Naive thymus-derived CD4-positive, alpha-beta T cell (primary cell): ENCODE measurements at regions not wholly inside any gene's neighbourhood (a gene's known extent, or its start where the extent isn't known, plus 50 kb on each side); places are given as distances from the start of the nearest gene placed in this dataset.

Source experiments
- ATAC-seq: fragments of 150-1000 bp; cut with Tn5 transposase; 2 replicates; pipeline ENCODE4 v1.10.0; 2021; ENCODE audit warnings: mild to moderate bottlenecking, moderate library complexity
- CTCF ChIA-PET: fragments of 350-600 bp; sonication (Branson Sonifier 250); formaldehyde crosslinking; loops from one replicate; lab custom pipeline; 2021; ENCODE audit warnings: antibody characterized with exemption; lab: Charles Lee
- POLR2A ChIA-PET: fragments of 350-600 bp; sonication (Branson Sonifier 250); formaldehyde crosslinking; loops from one replicate; lab custom pipeline; 2021; ENCODE audit warnings: antibody characterized with exemption, inconsistent platforms; lab: Charles Lee
- DNase-seq, 9 donors: peaks; one replicate each; pipeline versions ENCODE4 v3.0.0 to v3.0.0-alpha.2; 2020 to 2022; ENCODE audit warnings: mixed read lengths in 1 of 9
- H3K27ac ChIP-seq: one replicate; pipeline ENCODE4 v1.7.0; 2013; ENCODE audit warnings: mild to moderate bottlenecking, low read depth, low read length, moderate library complexity
- H3K27me3 ChIP-seq, 2 donors: one replicate each; pipeline ENCODE4 v1.7.0; 2013; ENCODE audit warnings: low read length in 2 of 2, mild to moderate bottlenecking in 2 of 2, moderate library complexity in 2 of 2; ENCODE audit not compliant: control insufficient read depth in 2 of 2, insufficient read depth in 2 of 2
- H3K36me3 ChIP-seq, 3 experiments: 1 replicate in 2 of 3; 2 replicates in 1 of 3; pipeline ENCODE4 v1.7.0; 2013; ENCODE audit warnings: low read length in 3 of 3, mild to moderate bottlenecking in 3 of 3, moderate library complexity in 1 of 3; ENCODE audit not compliant: insufficient read depth in 3 of 3, control insufficient read depth in 2 of 3
- H3K4me1 ChIP-seq, 2 donors: one replicate each; pipeline ENCODE4 v1.7.0; 2013; ENCODE audit warnings: low read length in 2 of 2, mild to moderate bottlenecking in 2 of 2, moderate library complexity in 1 of 2; ENCODE audit not compliant: control insufficient read depth in 2 of 2, insufficient read depth in 2 of 2
- H3K4me3 ChIP-seq: 2 replicates; pipeline ENCODE4 v1.7.0; 2013; ENCODE audit warnings: mild to moderate bottlenecking, low read length
- H3K9me3 ChIP-seq, 3 experiments: 1 replicate in 2 of 3; 2 replicates in 1 of 3; pipeline ENCODE4 v1.7.0; 2013; ENCODE audit warnings: low read length in 3 of 3; ENCODE audit not compliant: control insufficient read depth in 2 of 3
- H3K27ac Mint-ChIP-seq, 9 donors: one replicate each; pipeline ENCODE4 v1.8.0; 2020 to 2022; ENCODE audit warnings: mixed read lengths in 9 of 9, mild to moderate bottlenecking in 8 of 9, moderate library complexity in 5 of 9, inconsistent platforms in 2 of 9
- H3K27me3 Mint-ChIP-seq, 5 donors: one replicate each; pipeline ENCODE4 v1.8.0; 2021 to 2022; ENCODE audit warnings: mixed read lengths in 5 of 5, mild to moderate bottlenecking in 1 of 5
- H3K36me3 Mint-ChIP-seq, 5 donors: one replicate each; pipeline ENCODE4 v1.8.0; 2020 to 2022; ENCODE audit warnings: mixed read lengths in 5 of 5, mild to moderate bottlenecking in 3 of 5, inconsistent platforms in 1 of 5
- H3K4me1 Mint-ChIP-seq, 7 donors: one replicate each; pipeline ENCODE4 v1.8.0; 2020 to 2022; ENCODE audit warnings: mixed read lengths in 7 of 7, mild to moderate bottlenecking in 3 of 7, inconsistent platforms in 1 of 7
- H3K4me3 Mint-ChIP-seq, 10 donors: one replicate each; pipeline ENCODE4 v1.8.0; 2020 to 2022; ENCODE audit warnings: mild to moderate bottlenecking in 10 of 10, mixed read lengths in 10 of 10, moderate library complexity in 6 of 10, inconsistent platforms in 2 of 10
- H3K9me3 Mint-ChIP-seq, 11 donors: one replicate each; pipeline ENCODE4 v1.8.0; 2020 to 2022; ENCODE audit warnings: mixed read lengths in 11 of 11, mild to moderate bottlenecking in 4 of 11, inconsistent platforms in 1 of 11, moderate library complexity in 1 of 11
- intact Hi-C, 2 donors: fragments of 100-400 bp; cut with micrococcal nuclease; formaldehyde crosslinking; loops; one replicate each; pipeline ENCODE4 v1.15.1; 2023

GRCh38 chr13:30147015-30147414 is 160.3 kb downstream of the KATNAL1 start:
- Mint-ChIP-seq H3K27me3 (no peaks in the 10 kb centered on the region), H3K27ac (peak overlapping the region; percentile 87 to 98 (median 93)), H3K36me3 (peaks cover 0 to 24% (median 5%) of the 10 kb centered on the region in 5 donors), H3K9me3 (peaks cover 0 to 15% (median 5%) of the 10 kb centered on the region in 11 donors), H3K4me3 (peak overlapping the region; percentile 8 to 81 (median 65)), H3K4me1 (peaks cover 45 to 96% (median 92%) of the 10 kb centered on the region in 7 donors)
- H3K9me3 ChIP-seq = no peaks in the 10 kb centered on the region
- H3K4me1 ChIP-seq = peaks cover 68 to 84% of the 10 kb centered on the region in 2 donors
- DNase-seq (no peak), ATAC-seq (no peak)
- CTCF ChIA-PET = interaction anchor here (0.9 to 9.9 kb wide), 4 partner anchors 11 to 417 kb away, joined by 3 to 100 read pairs (median 12); no protein-coding TSS in a partner anchor
- H3K36me3 ChIP-seq = no peaks in the 10 kb centered on the region
- intact Hi-C loops = loop anchor here (5.0 kb wide), 4 partner anchors 225 to 470 kb away; partner anchors contain the start of gene USPL1 (in 1 of the 2)
- POLR2A ChIA-PET = interaction anchor here (1.1 to 3.2 kb wide), 5 partner anchors 9 to 318 kb away, joined by 3 to 12 read pairs (median 7); partner anchors contain the start of gene HMGB1
- peak overlapping the region; percentile 37 for H3K27ac ChIP-seq
- H3K27me3 ChIP-seq = no peaks in the 10 kb centered on the region
- no peak overlapping the region for H3K4me3 ChIP-seq

GRCh38 chr13:30145709-30146367 is 161.5 kb downstream of the KATNAL1 start:
- Mint-ChIP-seq H3K27ac (peak overlapping the region; percentile 87 to 98 (median 94)), H3K4me3 (peak overlapping the region in 8 of 10 donors; percentile 21 to 75 (median 48)), H3K36me3 (peaks cover 0 to 24% (median 5%) of the 10 kb centered on the region in 5 donors), H3K9me3 (peaks cover 0 to 15% (median 5%) of the 10 kb centered on the region in 11 donors), H3K4me1 (peaks cover 36 to 96% (median 90%) of the 10 kb centered on the region in 7 donors), H3K27me3 (no peaks in the 10 kb centered on the region)
- intact Hi-C loops = loop anchor here (5.0 kb wide), 4 partner anchors 226 to 471 kb away; partner anchors contain the start of gene USPL1 (in 1 of the 2)
- ATAC-seq (no peak), DNase-seq (peak in 1 of 9 donors; percentile 46)
- Histone ChIP-seq H3K27ac (no peak overlapping the region), H3K4me1 (peaks cover 57 to 79% of the 10 kb centered on the region in 2 donors), H3K9me3 (no peaks in the 10 kb centered on the region), H3K27me3 (no peaks in the 10 kb centered on the region), H3K4me3 (peak overlapping the region; percentile 33), H3K36me3 (no peaks in the 10 kb centered on the region)
- ChIA-PET POLR2A (interaction anchor here (0.6 to 2.3 kb wide), 5 partner anchors 13 to 471 kb away, joined by 3 to 12 read pairs (median 4); partner anchors contain the start of gene HMGB1), CTCF (interaction anchor here (0.7 to 9.9 kb wide), 4 partner anchors 12 to 418 kb away, joined by 3 to 100 read pairs (median 12); no protein-coding TSS in a partner anchor)

GRCh38 chr13:30143666-30144400 is 163.5 kb downstream of the KATNAL1 start:
- H3K4me1 Mint-ChIP-seq = peaks cover 32 to 76% (median 72%) of the 10 kb centered on the region in 7 donors
- ChIA-PET POLR2A (interaction anchor here (0.7 to 2.3 kb wide), 6 partner anchors 9 to 239 kb away, joined by 3 to 12 read pairs (median 4); no protein-coding TSS in a partner anchor), CTCF (interaction anchor here (3.7 to 9.9 kb wide), 2 partner anchors 11 to 14 kb away, joined by 20 to 100 read pairs; no protein-coding TSS in a partner anchor)
- Histone ChIP-seq H3K9me3 (no peaks in the 10 kb centered on the region), H3K27me3 (no peaks in the 10 kb centered on the region), H3K36me3 (no peaks in the 10 kb centered on the region), H3K27ac (no peak overlapping the region), H3K4me3 (no peak overlapping the region), H3K4me1 (peaks cover 37 to 59% of the 10 kb centered on the region in 2 donors)
- peak in 1 of 9 donors; percentile 22 for DNase-seq
- no peak for ATAC-seq
- peaks cover 0 to 15% (median 5%) of the 10 kb centered on the region in 11 donors for H3K9me3 Mint-ChIP-seq
- H3K27me3 Mint-ChIP-seq = peaks cover 0 to 5% (median 0%) of the 10 kb centered on the region in 5 donors
- peaks cover 0 to 19% (median 5%) of the 10 kb centered on the region in 5 donors for H3K36me3 Mint-ChIP-seq
- intact Hi-C loops = no loop called here
- peak overlapping the region in 3 of 10 donors; percentile 8 to 12 (median 8) for H3K4me3 Mint-ChIP-seq
- H3K27ac Mint-ChIP-seq = peak overlapping the region; percentile 34 to 93 (median 79)

GRCh38 chr13:30142486-30143211 is 164.7 kb downstream of the KATNAL1 start:
- ATAC-seq = peak; percentile 41
- H3K4me1 ChIP-seq = peaks cover 25 to 47% of the 10 kb centered on the region in 2 donors
- H3K4me3 ChIP-seq = no peak overlapping the region
- peaks cover 0 to 15% (median 5%) of the 10 kb centered on the region in 5 donors for H3K36me3 Mint-ChIP-seq
- no peaks in the 10 kb centered on the region for H3K36me3 ChIP-seq
- peak overlapping the region; percentile 45 to 93 (median 76) for H3K27ac Mint-ChIP-seq
- peak in 1 of 9 donors; percentile 49 for DNase-seq
- intact Hi-C loops = no loop called here
- no peaks in the 10 kb centered on the region for H3K27me3 ChIP-seq
- ChIA-PET POLR2A (interaction anchor here (0.6 to 2.3 kb wide), 9 partner anchors 9 to 319 kb away, joined by 3 to 9 read pairs (median 5); no protein-coding TSS in a partner anchor), CTCF (interaction anchor here (0.6 to 9.9 kb wide), 5 partner anchors 10 to 319 kb away, joined by 3 to 100 read pairs (median 5); no protein-coding TSS in a partner anchor)
- H3K27ac ChIP-seq = no peak overlapping the region
- H3K27me3 Mint-ChIP-seq = peaks cover 0 to 5% (median 0%) of the 10 kb centered on the region in 5 donors
- no peaks in the 10 kb centered on the region for H3K9me3 ChIP-seq
- H3K4me1 Mint-ChIP-seq = peaks cover 29 to 64% (median 60%) of the 10 kb centered on the region in 7 donors
- peak overlapping the region in 4 of 10 donors; percentile 10 to 61 (median 29) for H3K4me3 Mint-ChIP-seq
- H3K9me3 Mint-ChIP-seq = peaks cover 0 to 15% (median 5%) of the 10 kb centered on the region in 11 donors

GRCh38 chr13:30141775-30142485 is 165.4 kb downstream of the KATNAL1 start:
- Mint-ChIP-seq H3K27me3 (peaks cover 0 to 5% (median 0%) of the 10 kb centered on the region in 5 donors), H3K9me3 (peaks cover 0 to 15% (median 5%) of the 10 kb centered on the region in 11 donors), H3K4me3 (peak overlapping the region in 2 of 10 donors; percentile 47 to 61), H3K36me3 (peaks cover 0 to 15% (median 5%) of the 10 kb centered on the region in 5 donors), H3K4me1 (peaks cover 24 to 57% (median 53%) of the 10 kb centered on the region in 7 donors), H3K27ac (peak overlapping the region; percentile 15 to 93 (median 75))
- Histone ChIP-seq H3K27me3 (no peaks in the 10 kb centered on the region), H3K9me3 (no peaks in the 10 kb centered on the region), H3K36me3 (no peaks in the 10 kb centered on the region), H3K27ac (no peak overlapping the region), H3K4me3 (no peak overlapping the region), H3K4me1 (peaks cover 18 to 40% of the 10 kb centered on the region in 2 donors)
- ChIA-PET CTCF (interaction anchor here (0.6 to 9.9 kb wide), 5 partner anchors 9 to 320 kb away, joined by 3 to 100 read pairs (median 5); no protein-coding TSS in a partner anchor), POLR2A (interaction anchor here (0.6 to 2.3 kb wide), 8 partner anchors 8 to 320 kb away, joined by 3 to 9 read pairs (median 6); no protein-coding TSS in a partner anchor)
- ATAC-seq = no peak
- intact Hi-C loops = no loop called here
- DNase-seq = no peak
